GM23338 (cell line): ENCODE measurements at regions not wholly inside any gene's neighbourhood (a gene's known extent, or its start where the extent isn't known, plus 50 kb on each side); places are given as distances from the start of the nearest gene placed in this dataset.

ENCODE experiments used
- CREB1 ChIP-seq: fragments of 250-450 bp; sonication (Bioruptor Pico); IDR thresholded peaks from 2 replicates; pipeline ENCODE4 v1.5.0; 2020; ENCODE audit warnings: low read depth, mild to moderate bottlenecking, moderate library complexity
- CTCF ChIP-seq, 2 experiments: fragments of 200-600 bp in 1 of 2; sonication (generic) in 1 of 2; conservative IDR thresholded peaks; 2 replicates each; pipeline versions ENCODE4 v1.5.1 to v1.6.1; 2016 to 2017; ENCODE audit warnings: antibody characterized with exemption in 2 of 2, low read depth in 2 of 2, mild to moderate bottlenecking in 2 of 2, moderate library complexity in 1 of 2
- EZH2 ChIP-seq: fragments of 200-600 bp; sonication (generic); IDR thresholded peaks from one replicate; pipeline ENCODE4 v1.8.0; 2017; ENCODE audit warnings: antibody characterized with exemption, mild to moderate bottlenecking, low read depth; ENCODE audit not compliant: unreplicated experiment
- EZH2phosphoT487 ChIP-seq: fragments of 200-600 bp; sonication (generic); IDR thresholded peaks from one replicate; pipeline ENCODE4 v1.8.1; 2018; ENCODE audit warnings: antibody characterized with exemption; ENCODE audit not compliant: unreplicated experiment
- POLR2AphosphoS5 ChIP-seq: IDR thresholded peaks from 2 replicates; pipeline ENCODE4 v1.6.1; 2016; ENCODE audit warnings: antibody characterized with exemption, low read depth
- ZNF331 ChIP-seq: fragments of 250-450 bp; sonication (Bioruptor Pico); IDR thresholded peaks from 2 replicates; pipeline ENCODE4 v1.5.0; 2020; ENCODE audit warnings: low read depth, mild to moderate bottlenecking, moderate library complexity
- TF ChIP-seq, protein P1 (sequence below): IDR thresholded peaks from one replicate; pipeline ENCODE4 v1.6.1; 2018; ENCODE audit warnings: antibody characterized with exemption; ENCODE audit not compliant: unreplicated experiment

DNA sequence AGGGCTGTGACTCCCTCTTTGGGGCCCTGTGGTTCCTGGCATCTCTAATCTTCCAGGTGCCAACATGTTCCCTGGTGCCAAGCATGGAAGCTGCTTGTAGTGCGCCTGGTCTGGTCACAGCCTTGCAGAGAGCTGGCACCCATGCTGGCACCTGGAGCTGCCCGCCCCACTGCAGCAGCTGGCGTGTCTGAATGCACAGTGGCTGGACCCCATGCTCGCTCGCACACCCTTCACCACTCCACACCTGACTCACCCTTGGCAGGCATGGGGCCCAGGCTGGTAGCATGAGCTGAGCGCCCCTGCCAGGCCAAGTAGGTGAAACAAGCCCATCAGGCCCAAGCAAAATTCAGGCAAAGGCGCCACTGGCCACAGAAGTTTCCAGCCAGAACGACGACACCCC lies 119.1 kb downstream of the DNAAF6 start:
- TF ChIP-seq CTCF (conservative IDR thresholded peaks at IDR 0.05; ENCODE audit: low read depth in 2 of 2) (no peak), POLR2AphosphoS5 (no peak), CREB1 (no peak), EZH2 (no peak), EZH2phosphoT487 (no peak), ZNF331 (CRISPR knock-in tag) (no peak)
- TF ChIP-seq, protein P1, sequence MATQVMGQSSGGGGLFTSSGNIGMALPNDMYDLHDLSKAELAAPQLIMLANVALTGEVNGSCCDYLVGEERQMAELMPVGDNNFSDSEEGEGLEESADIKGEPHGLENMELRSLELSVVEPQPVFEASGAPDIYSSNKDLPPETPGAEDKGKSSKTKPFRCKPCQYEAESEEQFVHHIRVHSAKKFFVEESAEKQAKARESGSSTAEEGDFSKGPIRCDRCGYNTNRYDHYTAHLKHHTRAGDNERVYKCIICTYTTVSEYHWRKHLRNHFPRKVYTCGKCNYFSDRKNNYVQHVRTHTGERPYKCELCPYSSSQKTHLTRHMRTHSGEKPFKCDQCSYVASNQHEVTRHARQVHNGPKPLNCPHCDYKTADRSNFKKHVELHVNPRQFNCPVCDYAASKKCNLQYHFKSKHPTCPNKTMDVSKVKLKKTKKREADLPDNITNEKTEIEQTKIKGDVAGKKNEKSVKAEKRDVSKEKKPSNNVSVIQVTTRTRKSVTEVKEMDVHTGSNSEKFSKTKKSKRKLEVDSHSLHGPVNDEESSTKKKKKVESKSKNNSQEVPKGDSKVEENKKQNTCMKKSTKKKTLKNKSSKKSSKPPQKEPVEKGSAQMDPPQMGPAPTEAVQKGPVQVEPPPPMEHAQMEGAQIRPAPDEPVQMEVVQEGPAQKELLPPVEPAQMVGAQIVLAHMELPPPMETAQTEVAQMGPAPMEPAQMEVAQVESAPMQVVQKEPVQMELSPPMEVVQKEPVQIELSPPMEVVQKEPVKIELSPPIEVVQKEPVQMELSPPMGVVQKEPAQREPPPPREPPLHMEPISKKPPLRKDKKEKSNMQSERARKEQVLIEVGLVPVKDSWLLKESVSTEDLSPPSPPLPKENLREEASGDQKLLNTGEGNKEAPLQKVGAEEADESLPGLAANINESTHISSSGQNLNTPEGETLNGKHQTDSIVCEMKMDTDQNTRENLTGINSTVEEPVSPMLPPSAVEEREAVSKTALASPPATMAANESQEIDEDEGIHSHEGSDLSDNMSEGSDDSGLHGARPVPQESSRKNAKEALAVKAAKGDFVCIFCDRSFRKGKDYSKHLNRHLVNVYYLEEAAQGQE: no peak
